HG03575 (cell line): ENCODE measurements at regions not wholly inside any gene's neighbourhood (a gene's known extent, or its start where the extent isn't known, plus 50 kb on each side); places are given as distances from the start of the nearest gene placed in this dataset.

Experiments
- ATAC-seq: cut with Tn5 transposase; IDR thresholded peaks from one replicate; pipeline ENCODE4 v1.9.1; 2021; ENCODE audit not compliant: unreplicated experiment, insufficient number of reproducible peaks, low FRiP score; ENCODE audit errors: extremely low read depth

DNA sequence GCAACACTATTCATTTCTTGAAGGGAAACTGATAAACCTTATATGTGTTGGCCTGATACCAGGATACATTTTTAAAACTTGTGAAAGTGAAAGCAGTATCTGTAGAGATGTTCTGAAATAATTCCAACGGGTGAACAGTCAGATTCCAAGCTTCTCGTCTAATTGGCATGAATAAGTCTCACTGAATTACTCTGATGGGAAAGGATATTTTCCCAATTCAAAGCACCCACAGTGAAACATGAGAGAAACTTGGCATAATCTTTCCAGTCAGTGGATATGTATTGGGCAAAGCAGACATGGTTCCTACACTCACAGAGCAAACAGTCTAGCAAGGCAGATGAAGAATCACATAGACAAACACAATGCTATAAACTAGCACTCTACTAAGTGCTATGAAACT lies 413.1 kb downstream of the MED13L start:
- ATAC-seq: no peak

DNA sequence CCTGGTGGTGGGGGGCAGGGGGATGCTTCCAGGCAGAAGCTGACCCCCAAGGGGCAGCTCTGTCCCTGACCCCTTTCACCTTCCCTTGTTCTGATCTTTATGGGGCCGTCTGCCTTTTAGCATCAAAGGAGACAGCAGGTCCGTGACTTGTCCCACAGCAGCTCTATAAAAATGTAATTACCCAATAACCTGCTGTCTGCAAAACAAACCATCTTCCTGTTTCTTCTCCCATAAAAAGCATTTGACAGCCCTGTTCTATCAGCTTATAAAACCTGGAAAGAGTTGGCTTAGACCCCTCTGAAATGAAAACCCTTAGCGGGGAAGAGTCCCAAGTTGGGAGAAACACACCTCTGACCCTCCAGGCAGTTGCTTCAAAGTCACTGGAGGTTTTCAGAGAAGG lies 416.9 kb downstream of the MED13L start:
- no peak for ATAC-seq

DNA sequence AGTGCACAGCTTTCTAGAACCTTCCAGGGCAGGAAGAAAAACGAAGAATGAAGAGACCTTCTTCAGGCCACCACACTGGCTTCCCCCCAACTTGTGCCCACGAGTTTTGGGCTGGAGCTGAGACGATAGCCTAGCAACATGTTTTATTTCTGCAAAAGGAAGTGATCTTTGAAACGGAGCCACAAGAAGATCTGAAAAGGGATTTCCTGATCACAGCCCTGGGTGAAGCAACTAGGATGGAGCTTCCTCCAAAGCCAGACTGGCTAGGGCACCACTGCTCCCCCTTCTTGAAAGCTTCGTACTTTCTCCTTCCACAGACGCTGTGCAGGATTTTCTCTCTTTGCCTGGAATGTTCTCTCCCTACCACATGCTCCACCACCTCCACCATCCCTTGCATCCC lies 418.3 kb downstream of the MED13L start:
- no peak for ATAC-seq

DNA sequence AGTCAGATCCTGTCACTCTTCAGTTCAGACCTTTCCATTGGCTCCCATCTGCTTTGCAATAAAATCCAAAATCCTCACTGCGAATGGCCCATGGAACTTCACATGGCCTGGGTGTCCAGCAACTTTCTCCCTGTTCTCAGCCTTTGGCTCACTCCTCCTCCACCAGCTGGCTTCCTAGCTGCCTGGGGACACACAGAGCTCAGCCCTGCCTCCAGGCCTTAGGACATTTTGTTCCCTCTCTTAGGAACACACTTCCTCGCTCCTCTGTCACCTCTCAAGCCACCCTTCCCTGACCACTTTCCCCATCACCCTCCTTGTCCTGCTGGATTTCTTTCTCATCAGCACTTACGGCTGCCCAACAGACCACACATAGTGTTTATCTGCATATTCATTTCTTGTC lies 419.6 kb downstream of the MED13L start:
- no peak for ATAC-seq

DNA sequence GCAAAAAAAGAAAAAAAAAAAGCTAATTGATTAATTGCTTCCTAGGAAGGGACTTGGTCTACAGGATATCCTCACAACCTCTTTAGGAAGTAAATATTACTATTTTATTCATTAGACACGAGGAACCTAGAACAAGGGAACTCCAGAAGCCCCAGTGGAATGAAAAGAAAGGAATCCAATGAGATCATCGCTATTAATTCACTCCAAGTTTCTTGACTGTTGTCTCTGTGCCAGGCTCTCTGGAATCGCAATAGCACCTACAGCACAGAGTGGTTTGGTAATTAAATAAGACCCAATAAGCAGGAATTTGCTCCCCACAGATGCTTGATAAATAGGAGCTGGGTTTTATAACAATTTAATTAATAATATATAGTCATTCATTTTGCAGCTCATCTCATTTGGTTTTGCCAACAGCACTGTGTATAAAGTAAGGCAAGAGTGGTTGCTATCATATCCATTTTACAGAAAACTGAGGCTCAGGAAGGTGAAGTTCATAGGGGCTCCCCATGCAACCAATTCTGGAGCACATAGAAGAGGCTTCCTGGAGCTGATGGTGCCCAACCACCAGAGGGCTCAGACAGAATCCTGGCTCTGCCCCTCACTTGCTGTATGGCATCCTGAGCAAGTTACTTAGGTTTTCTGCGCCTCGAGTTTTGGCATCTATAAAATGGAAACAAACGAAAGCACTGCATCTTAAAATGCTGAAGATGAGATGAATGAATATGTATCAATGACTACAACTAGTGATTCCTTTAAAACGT lies 420.2 kb downstream of the MED13L start:
- ATAC-seq: no peak

DNA sequence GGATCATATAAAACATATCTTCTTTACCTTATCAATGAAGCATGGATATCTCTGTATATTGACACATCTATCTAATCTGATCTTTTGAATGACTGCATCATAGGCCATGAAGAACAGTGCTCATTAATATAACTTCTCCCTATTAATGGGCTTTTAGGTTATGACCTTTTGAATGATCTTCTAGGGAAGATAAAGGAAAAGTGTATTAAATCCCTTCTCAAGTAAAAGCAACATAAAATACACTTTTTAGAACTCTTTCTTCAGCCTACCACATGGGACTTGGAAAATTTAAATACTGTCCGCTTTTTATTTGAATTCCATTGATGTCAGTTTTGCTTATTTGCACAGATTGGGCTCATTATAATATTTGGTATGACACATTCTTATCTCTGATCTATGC lies 425.4 kb downstream of the MED13L start:
- ATAC-seq: no peak

DNA sequence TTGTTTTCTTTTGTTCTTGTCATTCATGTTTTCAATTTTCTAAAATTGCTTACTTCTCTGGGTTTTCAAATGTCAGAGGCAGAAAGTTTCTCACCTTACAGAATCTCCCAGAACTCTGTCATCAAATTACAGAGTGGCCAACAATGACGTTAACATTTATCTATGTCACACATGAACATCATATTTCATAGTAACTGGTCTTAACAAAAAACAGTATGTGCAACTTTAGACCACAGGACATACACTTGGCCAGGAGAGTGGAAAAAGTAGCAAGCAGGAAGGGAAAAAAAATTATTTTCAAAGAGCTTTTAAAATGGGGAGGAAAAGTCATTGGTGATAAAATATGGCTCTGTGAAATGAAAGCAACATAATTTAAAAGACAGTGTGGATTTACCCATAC lies 426.5 kb downstream of the MED13L start:
- no peak for ATAC-seq

- ATAC-seq: no peak
Measured at GRCh38 chr12:115849262-115849943, 428.1 kb downstream of the MED13L start.

GRCh38 chr12:115847398-115847797 lies 430.1 kb downstream of the MED13L start:
- ATAC-seq: no peak

DNA sequence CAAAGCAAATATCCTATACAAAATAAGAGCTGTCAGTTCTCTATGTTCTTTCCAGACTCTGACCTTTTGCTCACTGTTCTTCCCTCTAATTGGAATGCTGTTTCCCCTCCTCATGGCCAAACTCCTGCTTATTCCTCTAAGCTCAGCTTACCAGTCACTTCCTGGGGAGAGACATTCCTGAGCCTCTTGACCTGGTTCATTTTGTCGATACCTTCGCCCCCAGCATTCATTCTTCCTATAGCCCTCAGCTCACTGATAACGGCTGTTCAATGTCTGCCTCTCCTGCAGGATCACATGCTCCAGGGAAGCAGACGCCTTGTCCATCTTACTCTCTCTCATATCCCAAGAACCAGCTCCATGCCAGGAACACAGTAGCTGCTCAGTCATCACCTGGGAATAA lies 431.0 kb downstream of the MED13L start:
- ATAC-seq: no peak

DNA sequence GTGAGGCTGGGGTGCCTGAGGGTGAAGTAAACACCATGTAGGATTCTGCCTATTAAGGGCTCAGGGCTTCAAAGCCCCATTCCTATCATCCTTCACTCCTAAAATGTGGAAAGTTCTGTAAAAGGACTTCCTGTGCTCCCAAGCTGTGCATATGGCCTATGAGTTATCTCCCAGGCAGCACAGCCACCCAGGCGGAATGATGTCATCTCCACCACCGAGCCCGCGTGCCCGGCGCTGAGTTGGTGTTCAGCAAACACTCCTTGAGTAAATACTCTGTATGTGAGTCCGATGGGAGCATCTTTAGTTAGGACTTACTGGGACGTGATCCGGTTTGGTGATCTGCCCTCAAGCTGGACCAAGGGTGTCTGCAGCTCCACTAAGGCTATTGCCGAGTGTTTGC lies 437.3 kb downstream of the MED13L start:
- no peak for ATAC-seq

GRCh38 chr12:115838952-115839351 lies 438.5 kb downstream of the MED13L start:
- no peak for ATAC-seq

- ATAC-seq: no peak
Measured at GRCh38 chr12:115837220-115837619, 440.3 kb downstream of the MED13L start.

GRCh38 chr12:115835445-115835844 lies 442.0 kb downstream of the MED13L start:
- ATAC-seq: no peak

- ATAC-seq: no peak
Measured at GRCh38 chr12:115833704-115834103, 443.8 kb downstream of the MED13L start.

- ATAC-seq: no peak
Measured at GRCh38 chr12:115830633-115831032, 446.9 kb downstream of the MED13L start.

DNA sequence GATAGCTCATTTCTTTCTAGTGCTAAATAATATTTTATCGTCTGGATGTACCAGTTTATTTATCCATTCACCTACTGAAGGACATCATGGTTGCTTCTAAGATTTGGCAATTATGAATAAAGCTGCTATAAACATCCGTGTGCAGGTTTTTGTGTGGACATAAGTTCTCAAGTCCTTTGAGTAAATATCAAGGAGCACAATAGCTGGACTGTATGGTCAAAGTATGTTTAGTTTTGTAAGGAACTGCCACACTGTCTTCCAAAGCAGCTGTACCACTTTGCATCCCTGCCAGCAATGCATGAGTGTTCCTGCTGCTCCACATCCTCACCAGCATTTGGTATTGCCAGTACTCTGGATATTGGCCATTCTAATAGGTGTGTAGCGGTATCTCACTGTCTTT lies 447.4 kb downstream of the MED13L start:
- no peak for ATAC-seq

GRCh38 chr12:115828168-115828567 lies 449.3 kb downstream of the MED13L start:
- ATAC-seq: no peak

GRCh38 chr12:115824936-115825602 lies 452.4 kb downstream of the MED13L start:
- no peak for ATAC-seq

DNA sequence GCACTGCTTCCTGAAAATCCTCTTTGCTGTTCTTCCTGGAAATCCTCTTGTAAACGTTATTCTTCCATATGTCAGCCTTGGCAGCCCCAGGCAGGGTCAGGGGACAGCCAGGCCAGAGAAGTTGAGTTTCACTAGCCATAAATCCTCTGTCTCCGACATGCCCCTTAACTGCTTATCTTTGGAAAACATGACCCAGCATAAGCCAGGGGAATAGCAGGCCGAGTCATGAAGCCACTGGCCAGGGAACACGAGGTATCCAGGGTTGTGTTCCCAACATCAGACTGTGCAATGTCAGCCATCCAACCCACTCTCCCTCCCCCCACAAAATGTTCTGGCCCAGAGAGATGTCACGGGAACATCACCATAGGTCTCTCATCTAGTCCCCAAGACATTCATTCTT lies 453.9 kb downstream of the MED13L start:
- ATAC-seq: no peak
